ENCODE measurements at regions not wholly inside any gene's neighbourhood (a gene's known extent, or its start where the extent isn't known, plus 50 kb on each side); places are given as distances from the start of the nearest gene placed in this dataset.

DNA sequence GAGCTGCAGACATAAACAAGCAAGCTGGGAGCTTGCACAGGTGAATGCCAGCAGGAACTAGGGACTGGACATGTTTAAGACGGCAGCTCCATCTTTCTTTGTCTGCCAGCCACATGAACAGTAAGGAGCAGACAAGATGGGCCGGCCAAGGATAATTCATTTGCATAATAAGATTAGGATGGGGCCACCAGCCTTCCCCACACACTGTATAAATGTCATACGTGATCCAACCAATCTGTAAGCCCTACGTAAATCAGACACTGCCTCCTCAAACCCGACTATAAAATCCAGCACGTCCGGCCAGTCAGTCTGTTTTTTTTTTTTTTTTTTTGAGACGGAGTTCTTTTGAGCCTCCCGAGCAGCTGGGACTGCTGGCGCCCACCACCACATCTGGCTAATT, 75.6 kb upstream of the BOD1L1 start:
- no peak for TF ChIP-seq POLR2AphosphoS5 (IDR thresholded peaks at IDR 0.05)
- TF ChIP-seq POLR2A (IDR thresholded peaks at IDR 0.05): no peak
- TF ChIP-seq, protein P1, sequence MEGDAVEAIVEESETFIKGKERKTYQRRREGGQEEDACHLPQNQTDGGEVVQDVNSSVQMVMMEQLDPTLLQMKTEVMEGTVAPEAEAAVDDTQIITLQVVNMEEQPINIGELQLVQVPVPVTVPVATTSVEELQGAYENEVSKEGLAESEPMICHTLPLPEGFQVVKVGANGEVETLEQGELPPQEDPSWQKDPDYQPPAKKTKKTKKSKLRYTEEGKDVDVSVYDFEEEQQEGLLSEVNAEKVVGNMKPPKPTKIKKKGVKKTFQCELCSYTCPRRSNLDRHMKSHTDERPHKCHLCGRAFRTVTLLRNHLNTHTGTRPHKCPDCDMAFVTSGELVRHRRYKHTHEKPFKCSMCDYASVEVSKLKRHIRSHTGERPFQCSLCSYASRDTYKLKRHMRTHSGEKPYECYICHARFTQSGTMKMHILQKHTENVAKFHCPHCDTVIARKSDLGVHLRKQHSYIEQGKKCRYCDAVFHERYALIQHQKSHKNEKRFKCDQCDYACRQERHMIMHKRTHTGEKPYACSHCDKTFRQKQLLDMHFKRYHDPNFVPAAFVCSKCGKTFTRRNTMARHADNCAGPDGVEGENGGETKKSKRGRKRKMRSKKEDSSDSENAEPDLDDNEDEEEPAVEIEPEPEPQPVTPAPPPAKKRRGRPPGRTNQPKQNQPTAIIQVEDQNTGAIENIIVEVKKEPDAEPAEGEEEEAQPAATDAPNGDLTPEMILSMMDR (IDR thresholded peaks at IDR 0.05 in 8 of 11, conservative IDR thresholded peaks at IDR 0.05 in 3 of 11): no peak

All from spleen (tissue), 7 donors.